ENCODE measurements at regions not wholly inside any gene's neighbourhood (a gene's known extent, or its start where the extent isn't known, plus 50 kb on each side); places are given as distances from the start of the nearest gene placed in this dataset.

DNA sequence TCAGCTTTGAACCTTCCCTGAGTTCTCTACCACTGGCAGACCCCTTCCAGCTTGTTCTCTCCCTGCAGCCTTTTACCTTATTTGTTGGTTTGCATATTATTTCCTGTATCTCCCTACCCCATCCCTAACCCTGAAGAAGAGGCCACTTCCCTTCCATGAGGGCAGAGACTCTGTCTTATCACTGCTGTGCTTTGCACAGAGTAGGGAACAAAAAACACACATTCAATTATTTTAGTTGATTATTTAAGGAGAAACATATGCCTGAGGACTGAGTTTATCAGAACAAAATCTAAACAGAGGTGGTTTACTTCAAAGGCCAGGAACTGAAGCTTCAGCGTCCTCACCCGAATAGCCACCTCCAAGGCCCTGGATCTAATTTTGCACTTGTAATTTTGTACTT, 111.7 kb upstream of the RFLNA start:
- no peak for TF ChIP-seq POLR2A (IDR thresholded peaks at IDR 0.05)
- TF ChIP-seq, protein P1, sequence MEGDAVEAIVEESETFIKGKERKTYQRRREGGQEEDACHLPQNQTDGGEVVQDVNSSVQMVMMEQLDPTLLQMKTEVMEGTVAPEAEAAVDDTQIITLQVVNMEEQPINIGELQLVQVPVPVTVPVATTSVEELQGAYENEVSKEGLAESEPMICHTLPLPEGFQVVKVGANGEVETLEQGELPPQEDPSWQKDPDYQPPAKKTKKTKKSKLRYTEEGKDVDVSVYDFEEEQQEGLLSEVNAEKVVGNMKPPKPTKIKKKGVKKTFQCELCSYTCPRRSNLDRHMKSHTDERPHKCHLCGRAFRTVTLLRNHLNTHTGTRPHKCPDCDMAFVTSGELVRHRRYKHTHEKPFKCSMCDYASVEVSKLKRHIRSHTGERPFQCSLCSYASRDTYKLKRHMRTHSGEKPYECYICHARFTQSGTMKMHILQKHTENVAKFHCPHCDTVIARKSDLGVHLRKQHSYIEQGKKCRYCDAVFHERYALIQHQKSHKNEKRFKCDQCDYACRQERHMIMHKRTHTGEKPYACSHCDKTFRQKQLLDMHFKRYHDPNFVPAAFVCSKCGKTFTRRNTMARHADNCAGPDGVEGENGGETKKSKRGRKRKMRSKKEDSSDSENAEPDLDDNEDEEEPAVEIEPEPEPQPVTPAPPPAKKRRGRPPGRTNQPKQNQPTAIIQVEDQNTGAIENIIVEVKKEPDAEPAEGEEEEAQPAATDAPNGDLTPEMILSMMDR (IDR thresholded peaks at IDR 0.05): no peak
